ENCODE measurements at regions not wholly inside any gene's neighbourhood (a gene's known extent, or its start where the extent isn't known, plus 50 kb on each side); places are given as distances from the start of the nearest gene placed in this dataset.

DNA sequence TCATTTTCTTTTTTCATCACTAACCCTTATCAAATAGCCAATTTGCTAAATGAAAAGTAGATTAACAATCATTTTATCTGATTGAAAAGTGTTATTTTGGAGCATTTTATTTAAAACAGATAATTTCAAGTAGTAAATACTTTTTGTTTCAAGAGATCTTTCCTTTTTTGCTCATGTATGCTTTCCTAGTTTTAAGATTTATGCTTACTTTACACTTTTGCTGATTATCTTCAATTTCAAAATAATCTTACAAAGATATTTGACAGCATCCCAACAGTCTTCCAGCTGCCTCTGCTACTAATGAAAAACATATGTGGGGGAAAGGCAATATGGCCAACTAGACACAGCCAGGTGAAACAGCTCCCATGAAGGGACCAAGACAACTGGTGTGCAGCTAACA, 1027.3 kb upstream of the CDH9 start:
- no peak for TF ChIP-seq GATA2 (IDR thresholded peaks at IDR 0.05; ENCODE audit: low read depth, low read length)
- TF ChIP-seq GATA3 (IDR thresholded peaks at IDR 0.05; ENCODE audit: low read depth, low read length), result no peak
